HG03439 (cell line): ENCODE measurements at regions not wholly inside any gene's neighbourhood (a gene's known extent, or its start where the extent isn't known, plus 50 kb on each side); places are given as distances from the start of the nearest gene placed in this dataset.

Source experiments
- ATAC-seq: cut with Tn5 transposase; IDR thresholded peaks from one replicate; pipeline ENCODE4 v1.9.1; 2021; ENCODE audit warnings: mild to moderate bottlenecking, moderate library complexity; ENCODE audit not compliant: unreplicated experiment

GRCh38 chr9:75397836-75398235, 309.5 kb downstream of the OSTF1 start:
- ATAC-seq, result no peak

- no peak for ATAC-seq
Observed at GRCh38 chr9:75408391-75408790, 320.1 kb downstream of the OSTF1 start.

- ATAC-seq, result no peak
Observed at GRCh38 chr9:75410405-75410804, 322.1 kb downstream of the OSTF1 start.

- ATAC-seq, result no peak
Observed at GRCh38 chr9:75414371-75415160, 326.3 kb downstream of the OSTF1 start.

GRCh38 chr9:75417471-75417870, 329.2 kb downstream of the OSTF1 start:
- no peak for ATAC-seq

GRCh38 chr9:75418518-75418917, 330.2 kb downstream of the OSTF1 start:
- ATAC-seq, result no peak

GRCh38 chr9:75422944-75423522, 334.7 kb downstream of the OSTF1 start:
- no peak for ATAC-seq

- no peak for ATAC-seq
Observed at GRCh38 chr9:75429531-75430475, 341.5 kb downstream of the OSTF1 start.

- ATAC-seq, result no peak
Observed at GRCh38 chr9:75431375-75431774, 343.1 kb downstream of the OSTF1 start.

GRCh38 chr9:75432386-75432785, 344.1 kb downstream of the OSTF1 start:
- no peak for ATAC-seq

GRCh38 chr9:75432888-75433287, 344.6 kb downstream of the OSTF1 start:
- ATAC-seq, result no peak

GRCh38 chr9:75438716-75439115, 350.4 kb downstream of the OSTF1 start:
- ATAC-seq, result no peak

- ATAC-seq, result no peak
Observed at GRCh38 chr9:75440914-75441313, 352.6 kb downstream of the OSTF1 start.

GRCh38 chr9:75445144-75445543, 356.8 kb downstream of the OSTF1 start:
- ATAC-seq, result no peak

GRCh38 chr9:75447281-75447680, 359.0 kb downstream of the OSTF1 start:
- no peak for ATAC-seq

- no peak for ATAC-seq
Observed at GRCh38 chr9:75448281-75448680, 360.0 kb downstream of the OSTF1 start.

- ATAC-seq, result no peak
Observed at GRCh38 chr9:75448955-75449354, 360.6 kb downstream of the OSTF1 start.

GRCh38 chr9:75451045-75451444, 362.7 kb downstream of the OSTF1 start:
- no peak for ATAC-seq

- ATAC-seq, result no peak
Observed at GRCh38 chr9:75451505-75451904, 363.2 kb downstream of the OSTF1 start.

GRCh38 chr9:75452512-75452911, 364.2 kb downstream of the OSTF1 start:
- ATAC-seq, result no peak

GRCh38 chr9:75454043-75454442, 365.7 kb downstream of the OSTF1 start:
- no peak for ATAC-seq

- no peak for ATAC-seq
Observed at GRCh38 chr9:75454891-75455290, 366.6 kb downstream of the OSTF1 start.
